Tibial nerve (tissue), 4 donors: ENCODE measurements at regions not wholly inside any gene's neighbourhood (a gene's known extent, or its start where the extent isn't known, plus 50 kb on each side); places are given as distances from the start of the nearest gene placed in this dataset.
"Not testable (repeated sequence)": the region's sequence is repeated elsewhere in the genome, so short reads cannot be mapped to it uniquely, and the experiment has no call there.

Experiments
- CTCF ChIP-seq, 5 experiments: fragments of 200-600 bp in 3 of 5; fragments of 450-650 bp in 2 of 5; sonication (generic) in 3 of 5; IDR thresholded peaks; one replicate each; pipeline ENCODE4 v1.5.1; 2016 to 2019; ENCODE audit warnings: antibody characterized with exemption in 5 of 5, mild to moderate bottlenecking in 3 of 5, moderate library complexity in 2 of 5
- EP300 ChIP-seq, 2 donors: sonication (generic); formaldehyde crosslinking; IDR thresholded peaks; one replicate each; pipeline ENCODE4 v1.6.1; 2017; ENCODE audit warnings: antibody characterized with exemption in 2 of 2, mild to moderate bottlenecking in 1 of 2
- POLR2A ChIP-seq, 2 donors: fragments of 450-650 bp; IDR thresholded peaks; one replicate each; pipeline ENCODE4 v1.6.1; 2017; ENCODE audit warnings: antibody characterized with exemption in 2 of 2, mild to moderate bottlenecking in 2 of 2, moderate library complexity in 2 of 2

- TF ChIP-seq POLR2A, CTCF, EP300 (IDR thresholded peaks at IDR 0.05): not testable (repeated sequence)
Measured at GRCh38 chr6:141457984-141458383, 674.7 kb upstream of the GJE1 start.
